ENCODE measurements at regions not wholly inside any gene's neighbourhood (a gene's known extent, or its start where the extent isn't known, plus 50 kb on each side); places are given as distances from the start of the nearest gene placed in this dataset.

GRCh38 chr11:127105593-127106541 lies 105.3 kb upstream of the KIRREL3 start:
- no peak for DNase-seq

GRCh38 chr11:127103586-127104388 lies 103.2 kb upstream of the KIRREL3 start:
- no peak for DNase-seq

DNA sequence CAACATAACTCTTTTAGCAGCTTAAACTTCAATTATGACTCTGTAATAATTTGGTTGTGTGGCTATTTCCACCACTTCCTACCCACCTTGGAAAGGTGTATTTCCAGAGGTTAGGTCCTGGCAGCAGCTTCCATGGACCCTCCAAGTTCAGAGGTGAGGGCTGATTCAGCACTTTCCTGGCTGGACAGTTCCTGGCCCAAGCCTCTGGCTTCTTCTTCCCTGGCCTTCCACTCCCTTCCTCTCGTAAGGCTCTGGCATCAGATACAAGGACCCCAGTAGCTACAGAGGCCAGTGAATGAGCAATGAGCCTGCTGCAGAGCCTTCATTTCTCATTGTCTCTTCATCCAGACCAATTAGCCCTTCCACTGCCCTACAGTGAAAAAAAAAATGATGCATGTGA lies 98.1 kb upstream of the KIRREL3 start:
- DNase-seq: no peak

GRCh38 chr11:127080735-127081134 lies 80.2 kb upstream of the KIRREL3 start:
- no peak for DNase-seq

DNA sequence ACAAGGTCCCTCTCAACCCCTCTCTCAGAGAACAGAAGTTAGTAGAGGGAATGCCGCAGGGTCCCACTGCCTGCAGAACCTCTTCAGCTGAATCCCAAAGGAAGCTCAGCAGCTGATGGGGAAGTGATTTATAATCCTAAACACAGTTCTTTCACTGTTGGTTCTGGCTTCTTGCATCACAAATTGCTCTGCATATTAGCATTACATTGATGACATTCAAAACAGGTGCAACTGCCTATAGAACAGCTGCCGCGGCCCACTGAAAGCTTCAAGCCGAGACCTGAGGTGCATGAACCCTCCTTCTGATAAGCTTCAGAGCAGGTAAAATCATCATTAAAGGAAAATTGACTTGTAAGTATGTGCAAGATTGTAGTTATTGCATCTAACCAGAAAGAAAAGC lies 75.2 kb upstream of the KIRREL3 start:
- no peak for DNase-seq

GRCh38 chr11:127074151-127074761 lies 73.7 kb upstream of the KIRREL3 start:
- DNase-seq: no peak

GRCh38 chr11:127073621-127074020 lies 73.1 kb upstream of the KIRREL3 start:
- DNase-seq: no peak

DNA sequence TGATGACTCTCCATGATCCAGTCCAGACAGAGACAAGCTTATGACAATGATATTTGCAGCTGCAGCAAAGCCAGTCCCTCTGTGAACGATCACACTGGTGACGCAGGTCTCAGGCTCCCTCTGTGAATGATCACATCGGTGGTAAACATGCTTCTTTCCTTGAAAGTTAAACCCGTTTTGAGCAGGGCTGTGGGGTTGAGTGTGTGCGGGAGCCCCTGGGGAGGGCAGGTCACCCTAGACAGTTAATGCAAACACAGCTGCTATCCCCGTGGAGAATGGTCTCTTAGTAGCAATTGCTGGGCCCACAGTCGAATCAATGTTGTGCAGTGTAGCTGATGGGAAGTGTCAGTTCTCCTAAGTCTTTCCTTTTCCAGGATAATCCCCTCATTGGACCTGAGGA lies 71.0 kb upstream of the KIRREL3 start:
- no peak for DNase-seq

DNA sequence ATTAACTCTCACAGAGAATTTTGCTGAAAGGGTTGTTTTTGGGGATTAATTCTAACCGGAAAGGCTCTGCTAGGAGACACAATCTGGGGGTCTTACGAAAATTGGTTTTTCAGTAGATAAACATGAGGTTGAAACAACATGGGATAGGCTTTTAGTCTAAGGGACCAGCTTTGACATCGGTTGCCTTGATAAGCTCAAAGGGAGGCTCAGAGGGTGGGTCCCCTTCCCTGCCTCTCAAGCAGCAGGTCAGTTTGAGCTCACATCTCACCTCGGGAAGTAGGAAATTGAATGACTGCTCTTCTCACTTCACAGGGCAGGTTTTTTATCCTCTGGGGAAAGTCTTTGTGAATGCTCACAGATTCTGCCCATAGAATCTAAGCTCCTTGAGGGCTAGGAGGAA lies 70.2 kb upstream of the KIRREL3 start:
- no peak for DNase-seq

DNA sequence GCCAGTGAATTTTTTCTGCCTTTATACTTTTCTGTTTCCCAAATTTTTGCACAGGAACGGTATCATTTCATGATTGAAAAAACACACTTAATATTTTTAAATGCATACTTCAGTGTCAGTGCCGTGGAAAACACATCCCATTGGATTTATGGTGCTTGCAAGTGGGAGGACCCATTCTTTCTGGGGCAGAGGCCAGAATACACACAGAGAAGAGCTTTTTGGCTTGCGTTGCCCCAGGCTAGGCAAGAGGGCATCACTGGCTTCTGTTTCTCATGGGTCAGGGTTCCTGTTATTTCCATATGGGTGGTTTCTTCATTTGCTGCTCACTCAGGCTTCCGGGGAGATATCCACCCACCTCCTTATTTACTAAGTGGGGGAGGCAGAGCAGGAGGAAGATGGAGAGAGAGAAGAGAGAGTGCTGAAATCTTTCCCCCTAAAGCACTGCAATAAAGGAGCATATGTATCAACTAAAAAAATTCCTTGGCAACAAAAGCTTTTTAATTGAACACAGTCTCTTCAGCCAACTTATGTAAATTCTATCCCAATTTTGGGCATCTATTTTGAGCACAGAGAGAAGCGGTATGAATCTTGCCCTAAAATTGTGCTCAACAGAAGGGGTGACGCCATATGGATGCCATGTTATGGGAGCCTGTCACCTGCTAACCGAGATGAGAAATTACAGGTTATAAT lies 66.0 kb upstream of the KIRREL3 start:
- no peak for DNase-seq

DNA sequence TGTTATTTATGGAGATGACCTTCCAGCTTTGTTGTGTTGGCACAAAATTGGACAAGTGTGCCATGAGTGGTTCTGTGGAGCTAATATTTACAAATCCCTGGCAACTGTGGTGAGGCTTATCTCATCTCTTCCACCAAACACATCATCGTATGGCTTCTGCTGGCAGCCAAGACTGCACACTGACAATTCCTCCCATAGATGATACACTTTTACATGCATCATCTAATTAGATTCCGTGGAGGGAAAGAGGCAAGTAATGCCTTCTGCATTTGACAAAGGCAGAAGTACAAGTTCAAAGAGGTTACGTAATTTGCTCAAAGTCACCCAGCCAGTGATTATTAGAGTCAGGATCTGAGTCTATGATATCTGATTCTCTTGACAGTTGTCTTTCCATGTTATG lies 62.7 kb upstream of the KIRREL3 start:
- DNase-seq: no peak

DNA sequence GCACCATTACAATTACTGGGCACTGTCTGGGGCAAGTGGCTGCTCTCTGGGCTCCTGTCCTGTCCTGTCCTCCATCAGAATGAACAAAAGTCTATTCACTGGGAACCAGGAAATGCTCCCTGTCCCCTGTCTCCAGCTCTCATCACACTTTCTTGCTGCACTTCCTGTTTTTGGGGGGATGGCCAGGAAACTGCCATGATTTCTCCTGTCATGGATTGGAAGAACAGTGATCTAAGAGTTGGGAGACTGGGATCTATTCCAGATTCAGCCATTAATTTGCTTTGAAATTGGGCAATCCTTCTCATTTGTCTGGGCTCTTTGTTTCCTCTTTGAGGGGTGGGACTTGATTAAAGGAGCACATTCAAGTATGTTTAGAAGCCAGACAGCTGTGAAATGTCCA lies 61.4 kb upstream of the KIRREL3 start:
- DNase-seq: no peak

GRCh38 chr11:127059750-127060149 lies 59.2 kb upstream of the KIRREL3 start:
- DNase-seq: no peak

GRCh38 chr11:127059286-127059685 lies 58.7 kb upstream of the KIRREL3 start:
- no peak for DNase-seq

DNA sequence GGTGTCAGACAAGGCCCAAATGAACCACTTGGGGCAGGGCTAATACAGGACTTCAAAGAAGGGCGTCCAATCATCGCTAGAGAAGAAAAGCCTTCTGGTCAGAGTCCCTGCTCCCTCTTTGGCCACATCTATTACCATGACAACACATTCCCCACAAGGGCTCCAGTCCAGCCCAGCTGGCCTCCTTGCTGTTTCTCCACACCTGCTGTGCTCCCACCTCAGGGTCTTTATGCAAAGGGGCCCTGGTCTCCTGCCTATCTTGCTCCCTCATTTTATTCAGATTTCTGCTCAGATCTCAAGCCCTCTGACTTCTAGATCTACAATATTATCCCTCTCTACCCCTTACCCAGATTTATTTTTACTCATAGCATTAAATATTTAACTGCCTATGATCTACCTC lies 58.0 kb upstream of the KIRREL3 start:
- DNase-seq: no peak

DNA sequence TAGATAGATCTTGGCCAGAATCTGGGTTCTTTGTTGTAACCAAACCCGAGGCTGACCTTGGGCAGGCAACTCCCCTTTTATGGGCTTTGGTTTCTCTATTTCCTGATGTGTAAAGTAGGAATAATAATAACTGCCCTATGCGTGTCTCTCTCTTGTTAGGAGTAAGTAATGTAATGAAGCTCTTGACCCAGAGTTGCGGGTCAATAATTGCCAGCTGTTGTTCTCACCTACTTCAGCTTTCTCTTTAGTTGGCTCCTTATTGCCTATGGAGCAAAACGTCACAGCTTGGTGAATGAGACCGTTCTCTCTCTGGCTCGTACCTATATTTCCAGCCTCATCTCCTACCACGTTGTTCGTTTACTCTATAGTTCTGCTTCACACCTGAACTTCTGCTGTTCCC lies 56.6 kb upstream of the KIRREL3 start:
- no peak for DNase-seq

DNA sequence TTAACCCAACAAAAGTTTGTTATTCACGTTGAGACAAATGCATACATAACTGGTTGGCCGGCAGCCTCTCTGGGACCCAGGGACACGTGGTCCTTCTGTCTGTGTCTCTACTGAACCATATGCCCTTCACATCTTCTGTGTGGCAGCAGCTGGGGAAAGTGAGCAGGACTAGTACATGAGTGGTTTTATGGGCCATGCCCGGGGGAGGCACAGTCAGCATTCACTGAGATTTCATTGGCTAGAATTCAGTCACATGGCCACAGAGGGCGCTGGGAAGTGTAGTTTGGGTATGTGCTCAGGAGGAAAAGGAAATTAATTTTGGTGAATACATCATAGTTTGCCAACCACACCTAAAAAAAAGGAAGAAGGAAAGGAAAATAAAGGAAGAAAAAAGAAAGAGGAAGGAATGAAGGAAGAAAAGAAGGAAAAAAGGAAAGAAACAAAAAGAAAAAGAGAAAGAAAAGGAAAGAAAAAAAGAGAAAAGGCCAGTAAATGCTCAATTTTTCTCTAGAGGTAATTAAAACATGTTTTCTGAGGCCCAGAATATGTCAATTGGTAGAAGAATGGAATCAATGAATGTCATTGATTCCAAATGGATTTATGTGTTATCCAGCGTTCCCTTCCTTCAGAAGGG lies 55.9 kb upstream of the KIRREL3 start:
- no peak for DNase-seq

DNA sequence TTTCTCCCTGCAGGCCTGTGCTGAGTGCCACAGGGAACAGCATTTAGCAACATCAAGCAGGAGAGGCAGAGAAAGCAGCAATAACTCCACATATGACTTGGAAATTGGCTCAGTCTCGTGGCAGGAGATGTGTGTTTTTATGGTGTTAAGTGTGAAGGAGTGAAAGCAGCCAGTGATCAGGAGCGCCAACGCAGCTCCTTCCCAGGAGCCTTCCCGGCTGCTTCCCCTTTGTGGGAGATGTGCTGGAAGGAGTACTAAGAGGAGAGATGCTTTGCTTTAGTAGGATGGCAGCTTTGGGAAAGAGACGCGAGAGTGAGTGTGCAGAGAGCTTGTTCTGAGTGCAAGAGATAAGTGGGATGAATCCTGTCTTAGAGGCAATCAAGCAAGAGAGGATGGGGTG lies 54.7 kb upstream of the KIRREL3 start:
- DNase-seq: no peak

DNA sequence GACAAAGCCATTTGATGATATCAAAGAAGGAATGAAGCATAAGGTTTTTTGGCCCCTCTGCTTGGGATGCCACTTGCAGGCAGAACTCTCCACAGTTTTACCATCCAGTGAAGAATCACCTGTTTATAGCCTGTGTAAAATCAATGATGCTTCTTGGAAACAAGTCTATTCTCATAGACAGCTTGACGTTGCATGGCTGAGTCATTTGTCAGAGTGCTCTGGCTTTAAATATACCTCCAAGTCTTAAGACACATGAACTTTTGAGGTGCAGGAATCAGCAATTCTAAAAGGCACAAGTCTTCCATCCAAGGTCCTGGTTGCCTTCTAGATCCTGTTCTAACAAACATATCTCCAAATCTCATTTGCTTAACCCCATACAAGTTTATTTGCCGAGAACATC lies 53.6 kb upstream of the KIRREL3 start:
- DNase-seq: no peak

GRCh38 chr11:127052404-127052803 lies 51.8 kb upstream of the KIRREL3 start:
- no peak for DNase-seq
